ENCODE measurements at regions not wholly inside any gene's neighbourhood (a gene's known extent, or its start where the extent isn't known, plus 50 kb on each side); places are given as distances from the start of the nearest gene placed in this dataset.

DNA sequence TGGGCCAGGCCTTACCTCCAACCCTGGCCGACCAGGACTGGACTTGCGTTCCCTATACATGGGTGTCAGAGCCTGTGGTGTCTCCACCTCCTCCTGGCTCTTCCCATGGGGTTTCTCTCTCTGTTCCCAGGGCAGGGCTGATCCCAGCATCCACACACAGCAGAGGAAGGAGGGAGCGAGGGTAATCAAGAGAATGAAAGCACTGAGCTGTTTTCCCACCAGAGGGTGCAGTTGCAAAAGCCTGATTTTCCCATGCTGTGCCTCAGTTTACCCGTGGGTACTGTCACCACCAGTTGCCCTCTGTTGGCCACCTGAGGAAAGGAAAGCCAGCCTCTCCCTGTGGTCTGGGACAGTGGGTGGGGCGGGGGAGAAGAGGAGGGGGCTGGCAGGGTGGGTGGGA, 249.7 kb upstream of the GSE1 start:
- TF ChIP-seq POLR2A (IDR thresholded peaks at IDR 0.05): no peak
- TF ChIP-seq, protein P1, sequence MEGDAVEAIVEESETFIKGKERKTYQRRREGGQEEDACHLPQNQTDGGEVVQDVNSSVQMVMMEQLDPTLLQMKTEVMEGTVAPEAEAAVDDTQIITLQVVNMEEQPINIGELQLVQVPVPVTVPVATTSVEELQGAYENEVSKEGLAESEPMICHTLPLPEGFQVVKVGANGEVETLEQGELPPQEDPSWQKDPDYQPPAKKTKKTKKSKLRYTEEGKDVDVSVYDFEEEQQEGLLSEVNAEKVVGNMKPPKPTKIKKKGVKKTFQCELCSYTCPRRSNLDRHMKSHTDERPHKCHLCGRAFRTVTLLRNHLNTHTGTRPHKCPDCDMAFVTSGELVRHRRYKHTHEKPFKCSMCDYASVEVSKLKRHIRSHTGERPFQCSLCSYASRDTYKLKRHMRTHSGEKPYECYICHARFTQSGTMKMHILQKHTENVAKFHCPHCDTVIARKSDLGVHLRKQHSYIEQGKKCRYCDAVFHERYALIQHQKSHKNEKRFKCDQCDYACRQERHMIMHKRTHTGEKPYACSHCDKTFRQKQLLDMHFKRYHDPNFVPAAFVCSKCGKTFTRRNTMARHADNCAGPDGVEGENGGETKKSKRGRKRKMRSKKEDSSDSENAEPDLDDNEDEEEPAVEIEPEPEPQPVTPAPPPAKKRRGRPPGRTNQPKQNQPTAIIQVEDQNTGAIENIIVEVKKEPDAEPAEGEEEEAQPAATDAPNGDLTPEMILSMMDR (IDR thresholded peaks at IDR 0.05): no peak

Measured in thyroid gland (tissue), 4 donors.